Dermis blood vessel endothelial cell (primary cell): ENCODE measurements at regions not wholly inside any gene's neighbourhood (a gene's known extent, or its start where the extent isn't known, plus 50 kb on each side); places are given as distances from the start of the nearest gene placed in this dataset.
"Not testable (repeated sequence)": the region's sequence is repeated elsewhere in the genome, so short reads cannot be mapped to it uniquely, and the experiment has no call there.

ENCODE experiments used
- DNase-seq: peaks from one replicate; pipeline ENCODE4 v3.0.0; 2010

DNA sequence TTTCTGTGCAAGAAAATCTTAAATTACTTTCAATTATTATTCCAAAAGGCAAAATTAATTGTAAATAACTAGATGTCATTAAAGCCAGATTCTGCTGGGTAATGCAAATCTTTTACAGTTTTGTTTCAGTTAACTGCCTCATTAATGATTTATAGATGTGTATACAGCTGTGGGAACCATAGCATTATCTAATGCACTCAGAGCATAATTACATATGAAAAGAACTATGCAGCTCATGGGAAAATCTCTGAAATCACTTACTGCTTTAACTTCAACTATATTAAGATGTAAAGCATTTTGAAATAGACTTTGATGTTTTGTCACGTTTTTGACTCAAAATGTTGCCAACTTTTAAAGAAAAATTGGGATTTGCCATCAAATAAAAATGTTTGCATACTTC lies 630.3 kb upstream of the KLHL4 start:
- no peak for DNase-seq

DNA sequence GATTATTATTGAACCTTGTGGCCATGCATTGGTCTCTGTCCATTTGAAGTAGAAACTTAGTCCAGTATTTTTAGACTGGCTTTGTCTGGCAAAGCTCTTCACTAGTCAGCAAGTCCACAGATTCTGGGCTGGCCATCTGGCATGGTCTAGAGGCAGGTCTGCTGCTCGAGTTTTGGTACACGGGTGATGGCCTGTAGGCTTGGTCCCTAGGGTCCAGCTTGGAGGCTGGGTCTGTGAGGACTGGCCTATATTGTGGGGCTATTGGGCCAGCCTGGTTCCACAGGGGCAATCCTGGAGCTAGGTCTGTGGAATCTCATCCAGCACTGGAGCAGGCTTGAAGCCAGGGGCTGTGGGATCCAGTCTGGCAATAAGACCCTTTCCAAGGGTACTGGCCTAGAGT lies 607.6 kb upstream of the KLHL4 start:
- DNase-seq, result no peak

DNA sequence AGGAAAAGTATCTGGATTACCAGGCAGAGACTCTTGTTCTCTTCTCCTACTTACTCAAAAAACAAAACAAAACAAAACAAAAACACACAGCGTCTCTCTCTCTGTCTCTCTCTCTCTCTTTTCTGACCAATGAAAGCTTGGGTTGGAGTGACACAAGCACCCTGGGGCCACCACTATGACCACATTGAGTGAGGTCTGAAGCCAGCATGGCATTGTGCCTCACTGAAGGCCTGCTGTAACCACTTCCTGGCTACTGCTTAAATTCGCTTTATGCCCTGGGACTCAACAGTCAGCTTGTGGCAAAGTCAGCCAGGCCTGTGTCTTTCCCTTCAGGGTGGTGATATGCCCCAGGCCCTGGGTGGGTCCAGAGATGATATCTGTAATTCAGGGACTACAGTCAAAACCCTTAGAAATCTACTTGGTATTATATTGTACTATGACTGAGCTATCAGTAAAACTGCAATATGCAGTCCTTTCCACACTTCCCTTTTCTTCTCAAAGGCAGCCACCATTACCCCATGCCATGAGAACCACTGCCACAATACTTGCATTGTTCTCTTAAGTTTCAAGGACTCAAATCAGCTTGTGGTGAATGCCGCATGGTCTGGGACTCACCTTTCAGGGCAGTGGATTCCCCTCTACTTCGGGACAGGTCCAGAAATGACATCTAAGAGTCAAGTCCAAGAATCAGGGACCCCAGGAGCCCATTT lies 606.8 kb upstream of the KLHL4 start:
- no peak for DNase-seq

DNA sequence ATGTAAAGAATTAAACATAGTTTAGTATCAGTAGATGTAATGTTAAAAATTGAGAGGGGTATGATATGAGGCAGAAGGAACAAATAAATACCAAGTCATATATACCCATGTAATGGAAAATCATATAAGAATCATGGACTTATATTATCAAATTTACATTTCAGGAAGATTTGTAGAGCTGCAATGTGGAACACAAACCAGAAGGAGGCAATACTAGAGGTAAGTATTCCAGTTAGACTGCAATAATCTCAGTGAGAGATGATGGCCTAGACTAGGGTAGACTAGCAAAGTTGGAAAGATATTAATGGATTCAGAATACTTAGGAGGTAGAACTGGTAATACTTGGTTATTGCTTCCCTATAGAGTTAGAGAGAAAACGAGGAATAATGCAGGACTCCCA lies 603.0 kb upstream of the KLHL4 start:
- no peak for DNase-seq

DNA sequence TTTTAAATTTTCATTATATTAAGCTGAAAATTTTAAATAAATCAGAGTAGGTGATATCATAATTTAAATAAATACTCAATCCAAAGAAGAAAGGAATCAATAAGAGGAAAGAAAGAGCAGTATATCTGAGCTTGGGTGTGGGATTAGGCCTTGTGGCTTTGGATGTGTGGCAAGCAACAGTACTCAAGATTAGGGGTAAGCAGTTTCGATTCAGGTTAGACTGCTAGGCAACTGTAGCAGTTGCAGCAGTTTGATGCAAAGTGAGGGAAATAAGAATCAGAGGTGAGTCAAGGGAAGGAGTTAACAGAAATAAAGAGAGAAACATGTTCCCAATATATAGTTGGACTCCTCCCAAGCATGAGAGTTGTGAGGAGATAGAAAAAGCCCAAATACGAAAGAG lies 599.6 kb upstream of the KLHL4 start:
- no peak for DNase-seq

DNA sequence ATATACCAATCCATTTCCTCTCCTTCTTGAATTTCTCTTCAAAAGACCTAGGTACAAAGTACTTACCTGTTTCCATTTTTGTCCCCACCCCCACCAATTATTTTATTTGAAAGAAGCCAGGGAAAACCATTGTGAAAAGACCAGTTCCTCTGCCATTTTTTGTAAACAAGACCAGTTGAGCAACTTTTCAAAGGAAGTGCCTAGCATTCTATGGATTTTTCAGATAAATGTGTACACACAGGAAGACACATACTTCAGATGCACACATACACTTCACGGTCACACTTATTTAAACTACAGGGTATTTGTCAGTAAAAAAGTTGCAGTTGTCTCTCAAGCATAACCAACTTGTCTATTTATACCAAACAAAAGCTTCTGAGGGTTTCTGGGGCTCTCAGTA lies 587.2 kb upstream of the KLHL4 start:
- DNase-seq, result no peak

DNA sequence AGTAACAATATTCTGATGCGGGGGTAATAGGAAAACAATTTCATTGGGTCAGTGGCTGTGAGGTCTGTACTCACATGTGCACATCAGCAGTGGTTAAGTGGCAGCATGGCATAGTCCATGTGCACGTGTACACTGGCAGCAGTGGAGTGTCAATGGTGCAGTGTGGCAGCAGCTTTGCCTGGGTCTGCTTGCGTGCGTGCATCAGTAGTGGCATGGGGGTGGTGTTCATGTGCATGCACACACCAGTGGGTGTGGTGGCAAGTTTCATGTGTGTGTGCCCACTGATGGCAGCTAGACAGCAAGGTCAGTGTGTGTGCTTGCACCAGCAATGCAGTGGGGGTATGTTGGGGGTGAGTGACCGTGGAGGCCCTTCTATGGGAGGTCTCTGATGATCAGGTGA lies 581.6 kb upstream of the KLHL4 start:
- no peak for DNase-seq

DNA sequence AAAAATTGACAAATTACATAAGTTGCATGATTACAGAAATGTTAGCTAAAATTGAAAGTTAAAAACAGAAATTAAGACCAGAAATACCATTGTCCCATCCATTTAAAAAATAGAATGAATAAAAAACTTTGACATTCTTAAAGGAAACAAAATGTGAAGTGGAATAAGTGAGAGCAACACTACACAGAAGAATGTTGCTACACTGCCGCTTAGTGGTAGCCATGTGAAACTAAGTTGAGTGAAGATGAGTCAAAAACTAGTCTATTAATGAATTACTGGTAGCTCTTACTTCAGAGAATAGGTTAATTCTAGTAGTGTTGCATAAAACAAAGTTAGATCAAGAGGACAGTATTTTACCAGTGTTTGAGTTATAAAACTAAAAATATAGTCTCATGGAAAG lies 571.0 kb upstream of the KLHL4 start:
- DNase-seq, result peak; percentile 7

DNA sequence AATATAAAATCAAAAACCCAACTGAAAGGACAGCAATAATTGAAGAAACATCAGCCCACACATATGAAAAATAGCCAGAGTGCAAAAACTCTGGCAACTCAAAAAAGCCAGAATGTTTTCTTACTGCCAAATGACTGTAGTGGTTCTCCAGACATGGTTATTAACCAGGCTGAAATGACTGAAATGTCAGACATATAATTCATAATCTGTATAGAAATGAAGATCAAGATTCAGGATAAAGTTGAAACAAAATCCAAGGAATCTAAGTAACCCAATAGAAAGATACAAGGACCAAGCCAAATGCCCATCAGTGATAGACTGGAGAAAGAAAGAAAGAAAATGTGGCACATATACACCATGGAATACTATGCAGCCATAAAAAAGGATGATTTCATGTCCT lies 553.3 kb upstream of the KLHL4 start:
- no peak for DNase-seq

DNA sequence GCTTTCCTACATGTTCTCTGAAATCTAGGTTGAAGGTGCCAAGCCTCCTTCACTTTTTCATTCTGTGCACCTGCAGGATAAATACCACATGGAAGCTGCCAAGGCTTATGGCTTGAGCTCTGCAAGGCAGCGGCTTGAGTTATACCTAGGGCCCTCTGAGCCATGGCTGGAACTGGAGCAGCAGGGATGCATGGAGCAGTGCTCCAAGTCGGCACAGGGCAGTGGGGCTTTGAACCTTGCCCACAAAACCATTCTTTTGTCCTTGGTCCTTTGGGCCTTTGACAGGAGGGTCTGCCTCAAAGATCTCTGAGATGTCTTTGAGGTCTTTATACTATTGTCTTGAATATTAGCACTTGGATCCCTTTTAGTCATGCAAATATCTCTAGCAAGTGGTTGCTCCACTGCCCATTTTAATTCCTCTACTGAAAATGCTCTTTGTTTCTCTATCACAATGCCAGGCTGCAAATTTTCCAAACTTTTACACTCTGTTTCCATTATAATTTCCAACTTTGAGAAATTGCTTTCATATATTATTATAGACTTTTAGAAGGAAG lies 536.2 kb upstream of the KLHL4 start:
- no peak for DNase-seq

DNA sequence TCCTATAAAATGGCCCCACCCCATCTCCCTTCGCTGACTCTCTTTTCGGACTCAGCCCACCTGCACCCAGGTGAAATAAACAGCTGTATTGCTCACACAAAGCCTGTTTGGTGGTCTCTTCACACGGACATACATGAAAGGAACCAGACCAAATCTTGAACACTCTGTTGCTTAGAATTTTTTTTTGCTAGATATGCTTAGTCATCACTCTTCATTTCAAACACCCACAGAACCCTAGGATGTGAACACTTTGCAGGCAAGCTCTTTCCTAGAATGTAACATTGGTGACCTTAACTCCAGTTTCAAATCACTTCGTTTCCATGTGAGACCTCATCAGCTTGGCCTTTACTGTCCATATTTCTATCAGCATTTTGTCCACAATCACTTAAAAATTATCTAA lies 530.3 kb upstream of the KLHL4 start:
- DNase-seq, result not testable (repeated sequence)

DNA sequence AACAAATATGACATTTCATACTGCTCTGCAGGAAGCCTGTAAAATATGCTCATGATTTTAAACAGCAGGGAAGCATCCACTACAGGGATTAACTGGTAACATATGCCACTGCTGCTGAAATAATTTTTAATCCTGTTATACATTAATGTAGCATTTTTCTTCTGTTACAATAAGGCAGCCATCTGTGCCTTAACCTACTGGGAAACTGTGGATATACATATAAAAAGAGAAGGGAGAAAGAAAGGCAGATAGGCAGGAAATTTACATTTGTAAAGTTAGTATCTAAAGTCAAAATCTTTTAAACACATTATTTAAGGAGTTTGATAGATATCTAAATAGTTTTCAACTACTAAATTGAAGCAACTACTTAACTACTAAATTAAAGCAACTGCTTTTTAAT lies 514.6 kb upstream of the KLHL4 start:
- no peak for DNase-seq

DNA sequence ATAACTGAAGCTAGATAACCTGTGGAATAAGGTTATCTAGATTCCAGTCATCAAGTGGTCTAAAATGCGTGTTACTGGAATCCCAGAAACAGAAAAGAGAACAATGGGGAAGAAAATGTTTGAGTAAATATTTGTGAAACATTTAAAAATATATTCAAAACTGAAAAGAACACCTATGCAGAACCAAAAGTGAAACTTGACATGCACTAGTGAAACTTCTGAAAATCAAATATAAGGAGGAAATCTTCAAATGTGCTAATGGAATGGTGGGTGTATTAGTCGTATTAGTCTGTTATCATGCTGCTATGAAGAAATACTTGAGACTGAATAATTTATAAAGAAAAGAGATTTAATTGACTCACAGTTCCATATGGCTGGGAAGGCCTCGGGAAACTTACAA lies 512.4 kb upstream of the KLHL4 start:
- DNase-seq, result no peak

DNA sequence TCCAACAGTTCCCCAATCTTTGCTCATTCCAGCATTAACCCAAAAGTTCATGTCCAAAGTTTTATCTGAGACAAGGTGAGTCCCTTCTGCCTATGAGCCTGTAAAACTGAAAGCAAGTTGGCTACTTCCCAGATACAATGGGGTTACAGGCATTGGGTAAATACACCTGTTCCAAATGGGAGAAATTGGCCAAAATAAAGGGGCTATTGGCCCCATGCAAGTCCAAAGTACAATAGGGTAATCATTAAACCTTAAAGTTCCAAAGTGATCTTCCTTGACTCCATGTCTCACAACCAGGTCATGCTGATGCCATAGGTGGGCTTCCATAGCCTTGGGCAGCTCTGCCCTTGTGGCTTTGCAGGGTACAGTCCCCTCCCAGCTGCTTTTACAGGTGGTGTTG lies 511.7 kb upstream of the KLHL4 start:
- DNase-seq, result no peak

DNA sequence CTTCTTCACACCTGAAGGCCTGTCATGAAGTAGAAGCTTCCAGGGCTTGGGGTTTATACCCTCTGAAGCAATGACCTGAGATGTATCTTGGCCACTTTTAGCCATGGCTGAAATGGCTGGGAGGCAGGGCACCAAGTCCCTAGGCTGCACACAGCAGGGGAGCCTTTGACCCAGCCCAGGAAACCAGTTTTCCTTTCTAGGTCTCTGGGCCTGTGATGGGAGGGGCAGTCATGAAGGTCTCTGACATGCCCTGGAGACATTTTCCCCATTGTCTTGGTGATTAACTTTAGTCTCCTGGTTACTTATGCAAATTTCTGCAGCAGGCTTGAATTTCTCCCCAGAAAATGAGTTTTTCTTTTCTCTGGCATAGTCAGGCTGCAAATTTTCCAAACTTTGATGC lies 511.0 kb upstream of the KLHL4 start:
- no peak for DNase-seq

DNA sequence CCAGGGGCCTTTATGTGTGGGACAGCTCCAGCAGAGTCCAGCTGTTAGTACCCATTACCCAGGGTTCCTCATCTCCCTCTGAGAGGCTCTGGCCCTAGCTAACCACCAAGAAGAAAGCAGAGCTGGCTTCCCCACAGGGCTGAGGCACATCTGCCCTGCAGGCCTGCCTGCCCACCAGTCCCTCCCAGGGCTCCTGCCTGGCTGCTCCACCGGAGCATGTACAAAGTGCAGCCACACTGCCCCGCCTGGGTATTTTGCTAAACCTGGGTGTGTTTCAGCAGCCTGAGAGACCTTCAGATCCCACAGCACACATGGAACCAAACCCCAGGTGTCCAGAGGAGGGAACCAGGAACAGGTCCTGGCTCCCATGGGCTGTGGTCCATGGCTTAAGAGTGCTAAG lies 500.4 kb upstream of the KLHL4 start:
- DNase-seq, result no peak

DNA sequence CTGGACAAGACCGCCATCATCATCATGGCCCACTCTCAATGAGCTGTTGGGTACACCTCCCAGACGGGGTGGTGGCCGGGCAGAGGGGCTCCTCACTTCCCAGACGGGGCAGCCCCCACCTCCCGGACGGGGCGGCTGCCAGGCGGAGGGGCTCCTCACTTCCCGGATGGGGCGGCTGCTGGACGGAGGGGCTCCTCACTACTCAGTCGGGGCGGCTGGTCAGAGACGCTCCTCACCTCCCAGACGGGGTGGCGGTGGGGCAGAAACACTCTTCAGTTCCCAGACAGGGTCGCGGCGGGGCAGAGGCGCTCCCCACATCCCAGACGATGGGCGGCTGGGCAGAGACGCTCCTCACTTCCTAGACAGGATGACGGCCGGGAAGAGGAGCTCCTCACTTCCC lies 484.5 kb upstream of the KLHL4 start:
- DNase-seq, result not testable (repeated sequence)

DNA sequence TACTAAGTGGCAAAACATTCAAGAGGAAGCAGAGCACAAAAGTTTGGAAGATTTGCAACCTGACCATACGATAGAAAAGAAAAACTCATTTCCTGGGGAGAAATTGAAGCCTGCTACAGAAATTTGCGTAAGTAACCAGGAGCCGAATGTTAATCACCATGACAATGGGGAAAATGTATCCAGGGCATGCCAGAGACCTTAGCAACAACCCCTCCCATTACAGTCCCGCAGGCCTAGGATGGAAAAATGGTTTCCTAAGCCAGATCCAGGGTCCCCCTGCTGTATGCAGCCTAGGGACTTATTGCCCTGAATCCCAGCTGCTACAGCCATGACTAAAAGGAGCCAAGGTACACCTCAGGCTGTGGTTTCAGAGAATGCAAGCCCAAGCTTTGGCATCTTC lies 472.2 kb upstream of the KLHL4 start:
- no peak for DNase-seq

DNA sequence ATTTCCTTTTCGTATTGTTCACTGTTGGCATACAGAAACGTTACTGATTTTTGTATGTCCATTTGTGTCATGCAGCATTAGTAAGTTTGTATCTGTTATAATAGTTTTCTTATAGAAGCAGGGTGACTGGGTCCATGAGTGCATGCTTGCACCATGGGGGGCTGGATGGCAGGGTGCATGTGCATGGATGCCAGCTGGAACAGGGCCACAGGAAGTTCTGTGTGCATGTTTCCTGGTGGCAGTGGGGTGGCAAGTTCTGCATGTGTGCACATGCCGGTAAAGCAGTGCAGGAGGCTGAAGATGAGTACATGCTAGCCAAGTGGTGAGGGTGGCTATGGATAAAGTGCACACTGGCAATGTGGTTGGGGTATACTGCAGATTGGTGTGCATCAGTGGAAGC lies 468.0 kb upstream of the KLHL4 start:
- DNase-seq, result no peak

DNA sequence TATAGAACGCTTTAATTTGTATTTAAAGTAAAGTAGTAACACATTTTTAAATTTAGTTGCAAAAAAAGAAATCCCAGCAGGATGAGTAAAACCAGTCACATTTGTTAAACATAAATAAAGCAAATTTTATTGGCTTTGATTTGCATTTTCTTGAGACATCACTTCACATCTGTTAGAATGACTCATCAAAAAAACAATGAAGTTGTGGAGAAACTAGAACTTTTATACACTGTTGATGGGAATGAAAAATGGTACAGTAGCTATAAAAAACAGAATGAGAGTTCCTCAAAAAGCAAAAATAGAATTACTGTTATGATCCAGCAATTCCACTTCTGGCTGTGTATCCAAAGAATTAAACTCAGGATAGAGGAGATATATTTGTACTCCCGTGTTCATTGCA lies 454.0 kb upstream of the KLHL4 start:
- no peak for DNase-seq

DNA sequence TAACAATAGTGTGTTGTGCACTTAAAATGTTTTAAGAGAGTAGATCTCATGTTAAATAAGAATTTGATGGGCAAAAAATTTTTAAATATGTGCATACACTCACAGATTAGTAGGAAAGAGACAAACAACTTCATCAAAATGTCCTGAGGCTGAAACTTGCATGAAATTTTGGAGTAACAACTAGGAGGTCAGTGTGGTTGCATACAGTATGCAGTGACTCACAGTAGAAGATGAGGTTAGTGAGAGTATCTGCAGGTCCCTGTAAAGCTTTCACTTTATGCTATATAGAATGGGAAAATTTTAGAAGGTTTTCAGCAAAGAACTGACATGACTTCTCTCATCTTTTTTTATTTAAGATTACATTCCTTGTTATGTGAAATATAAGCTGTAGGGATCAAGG lies 453.1 kb upstream of the KLHL4 start:
- DNase-seq, result no peak

DNA sequence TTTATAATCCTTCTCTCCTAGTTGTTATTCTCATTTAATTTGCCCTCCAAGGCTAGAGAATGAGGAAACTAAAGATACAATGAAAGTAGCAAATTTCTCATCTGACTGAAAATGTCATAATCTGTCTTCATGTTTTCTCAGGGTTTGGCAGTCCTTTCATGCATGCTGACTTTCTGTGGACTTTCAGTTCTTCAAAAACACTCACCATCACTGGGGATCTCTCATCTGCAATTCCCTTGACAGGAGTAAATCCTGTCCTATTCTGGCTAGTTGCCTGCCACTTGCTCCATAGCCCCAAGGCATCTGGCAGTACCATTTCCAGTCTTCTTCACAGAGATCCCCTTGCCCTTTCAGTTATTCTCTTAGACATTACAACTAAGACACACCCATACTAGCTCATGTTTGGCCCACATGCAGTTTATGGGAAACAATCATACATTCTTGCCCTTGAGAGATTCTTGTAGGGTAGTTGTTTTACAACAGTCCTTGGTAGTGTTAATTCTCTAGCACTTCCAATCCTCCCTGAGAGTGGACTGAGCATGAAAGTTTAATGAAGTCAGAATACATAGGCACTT lies 449.7 kb upstream of the KLHL4 start:
- DNase-seq, result no peak

DNA sequence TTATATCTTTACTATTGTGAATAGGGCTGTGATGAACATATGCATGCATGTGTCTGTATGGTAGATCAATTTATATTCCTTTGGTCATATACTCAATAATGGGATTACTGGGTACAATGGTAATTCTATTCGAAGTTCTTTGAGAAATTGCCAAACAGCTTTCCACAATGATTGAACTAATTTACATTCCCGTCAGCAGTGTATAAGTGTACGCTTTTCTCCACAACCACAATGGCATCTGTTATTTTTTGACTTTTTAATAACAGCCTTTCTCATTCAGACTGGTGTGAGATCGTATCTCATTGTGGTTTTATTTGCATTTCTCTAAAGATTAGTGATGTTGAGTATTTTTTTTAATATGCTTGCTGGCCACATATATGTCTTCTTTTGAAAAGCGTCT lies 439.4 kb upstream of the KLHL4 start:
- no peak for DNase-seq

DNA sequence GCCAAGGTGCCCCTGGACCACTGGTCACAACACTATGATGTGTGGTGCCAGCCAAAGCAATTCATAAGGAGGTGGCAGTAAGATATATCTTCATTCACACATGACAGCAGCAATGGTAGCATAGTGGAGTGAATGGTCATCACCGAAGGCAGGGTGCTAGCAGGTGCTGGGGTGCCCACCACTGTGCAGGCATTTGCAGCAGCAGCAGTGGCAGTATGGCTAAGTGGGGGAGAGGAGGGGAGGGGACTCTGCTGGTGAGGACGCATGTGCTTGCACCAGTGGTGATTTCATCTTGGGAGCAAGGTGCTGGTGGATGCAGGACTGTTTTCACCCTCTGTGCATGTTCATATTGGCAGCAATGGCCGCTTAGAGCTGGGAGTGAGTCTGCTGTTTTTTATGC lies 419.1 kb upstream of the KLHL4 start:
- no peak for DNase-seq

DNA sequence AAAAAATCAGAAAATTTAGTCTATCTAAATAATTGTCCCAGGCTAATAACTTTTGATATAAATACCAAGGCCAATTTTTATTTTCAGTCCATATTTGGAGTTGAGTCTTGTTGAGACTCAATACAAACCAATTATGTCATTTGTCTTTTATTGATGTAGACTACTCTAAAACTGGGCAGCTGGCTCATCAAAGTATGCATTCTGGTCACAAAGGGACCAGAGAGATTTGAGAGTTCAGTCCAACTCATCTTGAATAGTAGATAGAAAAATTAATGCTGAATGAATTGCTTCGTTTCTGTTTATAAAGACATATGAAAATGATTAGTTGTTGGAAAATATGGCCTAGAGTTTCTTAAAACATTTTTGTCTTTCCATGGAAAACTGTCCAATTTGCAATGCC lies 412.5 kb upstream of the KLHL4 start:
- no peak for DNase-seq
